Prostate gland (tissue), 2 donors: ENCODE measurements at regions not wholly inside any gene's neighbourhood (a gene's known extent, or its start where the extent isn't known, plus 50 kb on each side); places are given as distances from the start of the nearest gene placed in this dataset.

Experiments
- DNase-seq: peaks from one replicate; pipeline ENCODE4 v3.0.0-alpha.2; 2019; ENCODE audit warnings: low spot score
- H3K27ac ChIP-seq, 2 donors: fragments of 200-600 bp; sonication (generic); 2 replicates each; pipeline ENCODE4 v1.5.1; 2017 to 2019
- H3K27me3 ChIP-seq: fragments of 200-600 bp; sonication (generic); replicated peaks from 2 replicates; pipeline ENCODE4 v1.5.1; 2019; ENCODE audit not compliant: insufficient read depth
- H3K36me3 ChIP-seq, 2 donors: fragments of 200-600 bp; sonication (generic); 1 replicate in 1 of 2; 2 replicates in 1 of 2; pipeline versions ENCODE4 v1.5.1 to v1.8.1; 2017 to 2019
- H3K4me1 ChIP-seq: fragments of 200-600 bp; sonication (generic); replicated peaks from 2 replicates; pipeline ENCODE4 v1.5.1; 2019
- H3K4me3 ChIP-seq, 2 donors: fragments of 200-600 bp; sonication (generic); 2 replicates each; pipeline ENCODE4 v1.5.1; 2017 to 2019
- H3K9me3 ChIP-seq: fragments of 200-600 bp; sonication (generic); 2 replicates; pipeline ENCODE4 v1.5.1; 2017
- CTCF ChIP-seq, 4 experiments: fragments of 200-600 bp in 2 of 4; fragments of 450-650 bp in 2 of 4; sonication (generic) in 2 of 4; IDR thresholded peaks; 1 replicate in 3 of 4; 2 replicates in 1 of 4; pipeline ENCODE4 v1.5.1; 2016 to 2019; ENCODE audit warnings: antibody characterized with exemption in 4 of 4, mild to moderate bottlenecking in 2 of 4, moderate library complexity in 2 of 4
- POLR2A ChIP-seq: fragments of 450-650 bp; IDR thresholded peaks from one replicate; pipeline ENCODE4 v1.6.1; 2016; ENCODE audit warnings: antibody characterized with exemption, mild to moderate bottlenecking
- POLR2AphosphoS5 ChIP-seq: sonication (generic); formaldehyde crosslinking; IDR thresholded peaks from one replicate; pipeline ENCODE4 v1.6.1; 2017; ENCODE audit warnings: antibody characterized with exemption
- WGBS: methylation state at CpG from one replicate; pipeline ENCODE4 v1.1.5; 2018; 5-methylcytosine and 5-hydroxymethylcytosine counted together
- intact Hi-C: fragments of 100-400 bp; cut with DNase I; formaldehyde crosslinking; loops from one replicate; pipeline ENCODE4 v1.14.2; 2022

- WGBS, result 90% methylated on average over 1 of the region's 1 CpG
- intact Hi-C loops, result no loop called here
- no peaks in the 10 kb centered on the region for H3K9me3 ChIP-seq
- no peaks in the 10 kb centered on the region for H3K36me3 ChIP-seq
- H3K4me1 ChIP-seq, result no peaks in the 10 kb centered on the region
- DNase-seq, result no peak
- TF ChIP-seq CTCF (IDR thresholded peaks at IDR 0.05) (no peak), POLR2A (no peak), POLR2AphosphoS5 (no peak)
- no peak overlapping the region for H3K27ac ChIP-seq
- no peaks in the 10 kb centered on the region for H3K27me3 ChIP-seq
- no peak overlapping the region for H3K4me3 ChIP-seq
Measured at GRCh38 chr12:17344649-17345048, 738.7 kb upstream of the LMO3 start.

- TF ChIP-seq POLR2AphosphoS5 (no peak), POLR2A (no peak), CTCF (IDR thresholded peaks at IDR 0.05) (no peak)
- intact Hi-C loops, result no loop called here
- no peak overlapping the region for H3K4me3 ChIP-seq
- no peak overlapping the region for H3K27ac ChIP-seq
- 50% methylated on average over 1 of the region's 1 CpG for WGBS
- H3K36me3 ChIP-seq, result no peaks in the 10 kb centered on the region
- DNase-seq, result no peak
- no peaks in the 10 kb centered on the region for H3K27me3 ChIP-seq
- H3K9me3 ChIP-seq, result no peaks in the 10 kb centered on the region
- H3K4me1 ChIP-seq, result no peaks in the 10 kb centered on the region
Measured at GRCh38 chr12:17342381-17342961, 736.5 kb upstream of the LMO3 start.

GRCh38 chr12:17335487-17335886, 729.5 kb upstream of the LMO3 start:
- H3K36me3 ChIP-seq, result no peaks in the 10 kb centered on the region
- H3K4me1 ChIP-seq, result no peaks in the 10 kb centered on the region
- 91% methylated on average over 3 of the region's 3 CpGs for WGBS
- intact Hi-C loops, result no loop called here
- H3K4me3 ChIP-seq, result no peak overlapping the region
- DNase-seq, result no peak
- TF ChIP-seq CTCF (IDR thresholded peaks at IDR 0.05) (no peak), POLR2A (no peak), POLR2AphosphoS5 (no peak)
- no peaks in the 10 kb centered on the region for H3K9me3 ChIP-seq
- no peak overlapping the region for H3K27ac ChIP-seq
- no peaks in the 10 kb centered on the region for H3K27me3 ChIP-seq

GRCh38 chr12:17334784-17335183, 728.8 kb upstream of the LMO3 start:
- H3K27me3 ChIP-seq, result no peaks in the 10 kb centered on the region
- TF ChIP-seq POLR2AphosphoS5, result no peak
- no peaks in the 10 kb centered on the region for H3K9me3 ChIP-seq
- intact Hi-C loops, result no loop called here
- no peak overlapping the region for H3K27ac ChIP-seq
- H3K36me3 ChIP-seq, result no peaks in the 10 kb centered on the region
- H3K4me3 ChIP-seq, result no peak overlapping the region
- no peak for DNase-seq
- 56% methylated on average over 3 of the region's 3 CpGs for WGBS
- no peaks in the 10 kb centered on the region for H3K4me1 ChIP-seq

- Histone ChIP-seq H3K27me3 (no peaks in the 10 kb centered on the region), H3K9me3 (no peaks in the 10 kb centered on the region), H3K4me1 (no peaks in the 10 kb centered on the region), H3K36me3 (no peaks in the 10 kb centered on the region), H3K27ac (no peak overlapping the region), H3K4me3 (no peak overlapping the region)
- no peak for TF ChIP-seq POLR2A
- no peak for DNase-seq
- intact Hi-C loops, result no loop called here
- whole genome bisulfite sequencing, result 82% methylated on average over 3 of the region's 3 CpGs
Measured at GRCh38 chr12:17333287-17333686, 727.3 kb upstream of the LMO3 start.

GRCh38 chr12:17326649-17327048, 720.7 kb upstream of the LMO3 start:
- TF ChIP-seq CTCF (IDR thresholded peaks at IDR 0.05) (no peak), POLR2AphosphoS5 (no peak)
- no peak for DNase-seq
- H3K4me1 ChIP-seq, result no peaks in the 10 kb centered on the region
- no peak overlapping the region for H3K4me3 ChIP-seq
- no peak overlapping the region for H3K27ac ChIP-seq
- intact Hi-C loops, result no loop called here
- WGBS, result 19% methylated on average over 2 of the region's 2 CpGs
- no peaks in the 10 kb centered on the region for H3K27me3 ChIP-seq
- H3K9me3 ChIP-seq, result no peaks in the 10 kb centered on the region
- H3K36me3 ChIP-seq, result no peaks in the 10 kb centered on the region
